GM18520 (cell line): ENCODE measurements at regions not wholly inside any gene's neighbourhood (a gene's known extent, or its start where the extent isn't known, plus 50 kb on each side); places are given as distances from the start of the nearest gene placed in this dataset.
"Not testable (repeated sequence)": the region's sequence is repeated elsewhere in the genome, so short reads cannot be mapped to it uniquely, and the experiment has no call there.

Experiments
- ATAC-seq: cut with Tn5 transposase; IDR thresholded peaks from one replicate; pipeline ENCODE4 v1.9.1; 2021; ENCODE audit not compliant: unreplicated experiment

GRCh38 chr2:101610750-101611315 lies 86.7 kb upstream of the MAP4K4 start:
- ATAC-seq: no peak

DNA sequence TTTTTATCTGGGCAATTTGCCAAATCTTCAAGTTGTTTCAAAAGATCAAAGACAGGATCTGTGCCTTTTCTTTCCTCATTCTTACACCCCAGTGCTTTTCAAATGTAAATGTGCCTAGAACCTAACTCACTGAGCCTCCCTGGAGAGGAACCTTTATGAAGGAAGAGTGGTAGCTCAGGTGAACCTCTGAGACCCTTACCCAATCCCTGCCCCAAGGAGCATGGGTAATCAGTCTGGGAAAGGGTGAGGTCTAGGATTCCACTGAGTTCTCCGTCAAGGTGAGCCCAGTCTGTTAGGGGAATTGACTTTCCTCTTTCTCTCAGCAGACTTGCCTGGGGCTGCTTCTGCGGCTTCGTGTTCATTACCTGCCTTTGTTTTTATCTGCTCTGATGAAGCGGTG lies 88.1 kb upstream of the MAP4K4 start:
- ATAC-seq: no peak

GRCh38 chr2:101608408-101609310 lies 88.8 kb upstream of the MAP4K4 start:
- no peak for ATAC-seq

- no peak for ATAC-seq
These were observed 100.1 kb upstream of the MAP4K4 start for GRCh38 chr2:101597347-101597944.

GRCh38 chr2:101596333-101596732 lies 101.2 kb upstream of the MAP4K4 start:
- no peak for ATAC-seq

DNA sequence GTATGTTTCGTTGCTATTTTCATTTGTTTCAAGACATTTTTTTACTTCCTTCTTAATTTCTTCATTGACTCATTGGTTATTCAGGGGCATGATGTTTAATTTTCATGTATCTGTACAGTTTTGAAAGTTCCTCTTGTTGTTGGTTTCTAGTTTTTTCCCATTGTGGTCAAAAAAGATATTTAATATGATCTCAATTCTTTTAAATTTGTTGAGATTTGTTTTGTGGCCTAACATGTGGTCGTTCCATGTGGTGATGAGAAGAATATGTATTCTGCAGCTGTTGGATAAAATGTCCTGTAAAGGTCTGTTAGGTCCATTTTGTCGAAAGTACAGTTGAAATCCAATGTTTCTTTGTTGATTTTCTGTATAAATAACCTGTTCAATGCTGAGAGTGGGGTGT lies 110.3 kb upstream of the MAP4K4 start:
- ATAC-seq: no peak

DNA sequence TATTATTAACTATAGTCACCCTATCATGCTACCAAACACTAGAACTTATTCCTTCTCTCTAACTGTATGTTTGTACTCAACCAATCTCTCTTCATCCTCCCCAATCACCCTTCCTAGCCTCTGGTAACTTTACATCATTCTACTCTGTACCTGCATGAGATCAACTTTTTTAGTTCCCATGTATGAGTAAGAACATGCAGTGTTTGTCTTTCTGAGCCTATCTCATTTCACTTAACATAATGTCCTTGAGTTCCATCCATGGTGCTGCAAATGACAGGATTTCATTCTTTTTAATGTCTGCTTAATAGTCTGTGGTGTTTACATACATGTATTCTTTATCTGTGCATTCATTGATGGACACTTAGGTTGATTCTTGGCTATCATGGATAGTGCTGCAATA lies 108.9 kb upstream of the RFX8 start:
- no peak for ATAC-seq

- no peak for ATAC-seq
These were observed 106.9 kb upstream of the RFX8 start for GRCh38 chr2:101581675-101582299.

DNA sequence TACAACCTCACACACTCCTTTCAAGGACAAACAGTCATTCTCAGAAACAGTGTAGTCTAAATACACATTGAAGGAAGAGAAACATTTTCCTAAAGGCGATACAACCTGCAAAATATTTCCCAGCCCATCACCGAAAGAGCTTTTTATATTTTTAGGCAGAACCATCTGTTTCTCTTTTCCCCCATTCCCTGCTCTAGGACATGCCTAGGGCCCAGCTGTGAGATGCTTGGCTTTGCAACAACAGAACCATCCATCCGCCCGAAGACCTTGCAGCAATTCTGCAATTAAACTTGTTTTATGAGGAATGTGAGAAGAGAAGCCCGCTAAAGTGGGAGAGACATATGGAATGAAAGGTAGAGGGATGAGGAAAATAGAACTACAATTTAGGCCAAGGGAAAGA lies 105.6 kb upstream of the RFX8 start:
- no peak for ATAC-seq

- no peak for ATAC-seq
These were observed 103.8 kb upstream of the RFX8 start for GRCh38 chr2:101578671-101579070.

GRCh38 chr2:101578135-101578534 lies 103.2 kb upstream of the RFX8 start:
- not testable (repeated sequence) for ATAC-seq

GRCh38 chr2:101577173-101577572 lies 102.3 kb upstream of the RFX8 start:
- no peak for ATAC-seq

- no peak for ATAC-seq
These were observed 99.7 kb upstream of the RFX8 start for GRCh38 chr2:101574622-101575021.

DNA sequence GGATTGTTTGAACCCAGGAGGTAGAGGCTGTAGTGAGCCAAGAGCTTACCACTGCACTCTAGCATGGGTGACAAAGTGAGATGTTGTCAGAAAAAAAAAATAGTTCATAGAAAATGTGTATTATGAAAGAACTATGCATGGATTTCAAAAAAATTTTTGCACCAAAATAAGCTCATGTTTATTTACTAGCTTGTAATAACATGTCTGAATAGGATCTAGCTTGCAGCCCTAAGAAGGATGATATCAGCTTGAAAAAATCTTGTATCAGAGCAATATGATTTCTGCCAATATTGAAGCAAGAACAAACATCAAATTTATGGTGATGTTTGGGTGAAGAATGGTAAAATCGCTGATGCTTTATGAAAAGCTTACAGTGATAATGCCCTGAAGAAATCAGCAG lies 97.0 kb upstream of the RFX8 start:
- ATAC-seq: no peak

DNA sequence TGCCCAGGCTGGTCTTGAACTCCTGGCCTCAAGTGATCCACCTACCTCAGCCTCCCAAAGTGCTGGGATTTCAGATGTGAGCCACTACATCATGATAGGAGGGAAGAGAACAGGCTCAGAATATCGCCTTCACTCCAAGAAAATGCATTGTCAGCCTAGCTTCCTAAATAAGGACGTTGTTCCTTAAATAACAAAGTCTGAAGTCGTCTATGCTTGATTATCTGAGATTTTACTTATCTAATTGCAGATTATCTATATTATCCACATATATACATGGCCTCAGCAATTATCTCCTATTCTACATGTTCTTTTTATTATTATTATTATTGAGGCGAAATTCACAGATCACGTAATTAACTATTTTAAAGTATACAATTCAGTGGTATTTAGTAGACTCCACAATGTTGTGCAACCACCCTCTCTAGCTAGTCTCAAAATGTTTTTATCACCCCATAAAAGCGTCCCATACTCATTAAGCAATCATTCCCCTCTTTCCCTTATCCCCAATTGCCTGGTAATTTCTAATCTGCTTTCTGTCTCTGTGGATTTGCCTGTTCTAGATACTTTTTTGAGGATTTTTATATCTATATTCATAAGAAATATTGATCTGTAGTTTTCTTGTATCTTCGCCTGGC lies 95.1 kb upstream of the RFX8 start:
- ATAC-seq: no peak

GRCh38 chr2:101568969-101569368 lies 94.1 kb upstream of the RFX8 start:
- ATAC-seq: no peak

GRCh38 chr2:101566632-101567228 lies 91.8 kb upstream of the RFX8 start:
- no peak for ATAC-seq

DNA sequence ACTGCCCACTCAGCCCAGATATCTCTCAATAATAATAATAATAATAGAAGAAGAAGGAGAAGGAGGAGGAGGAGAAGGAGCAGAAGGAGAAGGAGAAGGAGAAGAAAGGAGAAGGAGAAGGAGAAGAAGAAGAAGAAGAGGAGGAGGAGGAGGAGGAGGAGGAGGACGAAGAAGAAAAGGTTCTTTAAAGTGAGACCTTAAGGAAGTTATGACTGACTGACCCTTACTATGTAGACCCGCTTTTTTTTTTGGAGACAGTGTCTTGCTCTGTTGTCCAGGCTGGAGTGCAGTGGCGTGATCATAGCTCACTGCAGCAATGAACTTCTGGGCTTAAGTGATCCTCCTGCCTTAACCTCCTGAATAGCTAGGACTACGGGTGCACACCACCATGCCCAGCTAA lies 88.9 kb upstream of the RFX8 start:
- no peak for ATAC-seq

DNA sequence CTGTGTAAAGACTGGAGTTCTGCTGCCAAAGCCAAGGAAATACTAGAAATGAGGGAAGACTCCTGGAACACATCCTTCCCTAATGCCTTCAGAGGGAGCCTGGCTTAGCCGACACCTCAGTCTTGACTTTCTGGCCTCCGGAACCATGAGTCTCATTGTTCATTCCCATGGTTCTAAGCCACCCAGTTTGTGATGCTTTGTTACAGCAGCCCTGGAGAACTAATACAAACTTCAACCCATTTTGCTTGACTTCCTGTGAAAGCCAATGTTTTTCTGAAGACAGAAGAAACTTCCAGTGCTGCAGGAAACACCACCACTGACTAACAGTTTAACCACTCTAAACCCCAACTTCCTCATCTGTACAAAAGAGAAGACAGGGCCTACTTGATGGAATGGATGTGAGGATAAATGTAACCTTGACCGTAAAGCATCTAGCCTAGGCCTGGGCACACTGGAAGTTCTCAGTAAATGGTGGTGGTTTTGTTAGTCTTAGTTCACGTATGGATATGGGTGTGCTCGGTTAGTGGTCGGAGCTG lies 85.9 kb upstream of the RFX8 start:
- no peak for ATAC-seq

DNA sequence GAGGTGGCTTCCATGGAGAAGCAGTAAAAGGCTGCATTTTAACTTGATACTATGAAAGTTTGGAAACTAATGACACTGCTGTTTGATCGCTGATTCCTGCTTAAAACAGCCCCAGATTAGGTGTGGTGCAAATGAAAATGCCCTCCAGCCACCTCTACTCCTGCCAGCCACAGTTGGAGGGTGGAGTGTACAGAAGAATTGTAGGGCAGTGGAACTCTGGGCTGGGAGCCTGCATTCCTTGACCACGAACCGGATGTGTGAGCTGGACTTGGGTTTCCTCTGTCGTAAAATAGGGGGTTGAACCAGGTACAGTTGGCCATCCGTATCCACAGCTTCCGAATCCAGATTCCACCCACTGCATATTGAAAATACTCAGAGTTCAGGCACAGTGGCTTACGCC lies 84.6 kb upstream of the RFX8 start:
- ATAC-seq: no peak
